Pancreas (tissue), 10 donors: ENCODE measurements at regions not wholly inside any gene's neighbourhood (a gene's known extent, or its start where the extent isn't known, plus 50 kb on each side); places are given as distances from the start of the nearest gene placed in this dataset.
A peak's percentile ranks its signal among the peaks of the same experiment; 100 is the strongest.

Source experiments
- ATAC-seq, 4 donors: fragments of 200-7000 bp; cut with Tn5 transposase; one replicate each; pipeline versions ENCODE4 v1.8.0 to v1.9.1; 2020; ENCODE audit warnings: mild to moderate bottlenecking in 4 of 4, moderate library complexity in 4 of 4
- DNase-seq, 6 donors: peaks; one replicate each; pipeline ENCODE4 v3.0.0-alpha.2; 2020
- FAIRE-seq: peaks from 2 replicates; lab custom pipeline; 2012; peaks lifted over from hg19 to GRCh38; lab: Jason Lieb, UNC
- H3K27ac ChIP-seq, 4 donors: fragments of 200-600 bp; sonication (generic); 1 replicate in 3 of 4; 2 replicates in 1 of 4; pipeline versions ENCODE4 v1.5.0 to v1.8.0; 2020
- H3K27me3 ChIP-seq, 4 donors: fragments of 200-600 bp; one replicate each; pipeline ENCODE4 v1.8.0; 2021
- H3K36me3 ChIP-seq, 3 donors: fragments of 200-600 bp; sonication (generic) in 1 of 3; one replicate each; pipeline versions ENCODE4 v1.5.0 to v1.8.0; 2020 to 2021
- H3K4me1 ChIP-seq, 3 donors: fragments of 200-600 bp; one replicate each; pipeline ENCODE4 v1.8.0; 2021
- H3K4me3 ChIP-seq, 4 donors: fragments of 200-600 bp; sonication (generic) in 2 of 4; one replicate each; pipeline versions ENCODE4 v1.5.0 to v1.8.0; 2020 to 2021
- H3K9me3 ChIP-seq, 4 donors: fragments of 200-600 bp; one replicate each; pipeline ENCODE4 v1.8.0; 2021
- CTCF ChIP-seq, 4 donors: fragments of 200-600 bp; sonication (generic) in 3 of 4; IDR thresholded peaks; one replicate each; pipeline versions ENCODE4 v1.5.0 to v1.8.0; 2021; ENCODE audit warnings: antibody characterized with exemption in 4 of 4
- WGBS, 2 donors: extraction: QIAGEN DNeasy Blood & Tissue Kit; methylation state at CpG; one replicate each; pipeline ENCODE4 v1.1.7; 2013; 5-methylcytosine and 5-hydroxymethylcytosine counted together
- intact Hi-C, 3 donors: fragments of 100-400 bp; cut with DNase I; formaldehyde crosslinking; loops; one replicate each; pipeline versions ENCODE4 v1.11.1 to v1.14.2; 2022
- donor health status: healthy with polysubstance abuse.
- donor health status: DM: no; HTN: no; CAD: no; lungs with moderate emphysema.
- donor health status: DM: no; HTN: no; CAD: no.
- donor health status: control.
- donor health status: control.
- donor health status: Bipolar disorder and iron deficiency.
- donor health status: DM: yes; HTN: yes; CAD: no.
- donor health status: DM: no; HTN: no; CAD: no.
- donor health status: DM: no; HTN: no; CAD: no.
- donor health status: DM: yes; HTN: yes; CAD: no.

GRCh38 chr6:9204171-9204570 is 768.8 kb upstream of the SLC35B3 start:
- ATAC-seq, result peak in 2 of 4 donors; percentile 60 to 78
- WGBS, 2 donors, result 13 to 31% methylated on average over 1 of the region's 1 CpG

GRCh38 chr6:9200712-9201111 is 765.4 kb upstream of the SLC35B3 start:
- Histone ChIP-seq H3K9me3 (no peaks in the 10 kb centered on the region), H3K4me3 (no peak overlapping the region), H3K36me3 (no peaks in the 10 kb centered on the region), H3K4me1 (no peaks in the 10 kb centered on the region), H3K27me3 (no peaks in the 10 kb centered on the region), H3K27ac (no peak overlapping the region)
- ATAC-seq, result no peak
- no peak for DNase-seq
- FAIRE-seq, result no peak
- intact Hi-C loops, result no loop called here
- no peak for TF ChIP-seq CTCF (IDR thresholded peaks at IDR 0.05)

More at GRCh38 chr6:9204171-9204570, 768.8 kb upstream of the SLC35B3 start:
- Histone ChIP-seq H3K36me3 (no peaks in the 10 kb centered on the region), H3K27me3 (no peaks in the 10 kb centered on the region), H3K4me1 (no peaks in the 10 kb centered on the region), H3K9me3 (no peaks in the 10 kb centered on the region), H3K4me3 (no peak overlapping the region), H3K27ac (no peak overlapping the region)
- TF ChIP-seq CTCF (IDR thresholded peaks at IDR 0.05), result no peak
- FAIRE-seq (no peak), DNase-seq (peak in 3 of 6 donors; percentile 11 to 43 (median 37))
- intact Hi-C loops, result no loop called here

- Histone ChIP-seq H3K4me3 (no peak overlapping the region), H3K27me3 (no peaks in the 10 kb centered on the region), H3K36me3 (no peaks in the 10 kb centered on the region), H3K27ac (no peak overlapping the region), H3K9me3 (no peaks in the 10 kb centered on the region), H3K4me1 (no peaks in the 10 kb centered on the region)
- TF ChIP-seq CTCF (IDR thresholded peaks at IDR 0.05), result no peak
- no peak for DNase-seq
- ATAC-seq, result no peak
- 50 to 72% methylated on average over 3 of the region's 3 CpGs for WGBS, 2 donors
- intact Hi-C loops, result no loop called here
- FAIRE-seq, result no peak
Observed at GRCh38 chr6:9197726-9198125, 762.4 kb upstream of the SLC35B3 start.

- intact Hi-C loops, result no loop called here
- H3K4me1 ChIP-seq, result no peaks in the 10 kb centered on the region
- H3K27me3 ChIP-seq, result no peaks in the 10 kb centered on the region
- FAIRE-seq (no peak), DNase-seq (no peak), ATAC-seq (no peak)
- no peak overlapping the region for H3K4me3 ChIP-seq
- H3K36me3 ChIP-seq, result no peaks in the 10 kb centered on the region
- TF ChIP-seq CTCF (IDR thresholded peaks at IDR 0.05), result no peak
- H3K9me3 ChIP-seq, result no peaks in the 10 kb centered on the region
- H3K27ac ChIP-seq, result no peak overlapping the region
- WGBS, 2 donors, result 37 to 56% methylated on average over 1 of the region's 1 CpG
Observed at GRCh38 chr6:9195322-9195721, 760.0 kb upstream of the SLC35B3 start.

- DNase-seq (no peak), FAIRE-seq (no peak), ATAC-seq (no peak)
- Histone ChIP-seq H3K4me1 (no peaks in the 10 kb centered on the region), H3K36me3 (no peaks in the 10 kb centered on the region), H3K9me3 (no peaks in the 10 kb centered on the region), H3K4me3 (no peak overlapping the region), H3K27me3 (no peaks in the 10 kb centered on the region), H3K27ac (no peak overlapping the region)
- WGBS, 2 donors, result 62 to 66% methylated on average over 4 of the region's 4 CpGs
- no peak for TF ChIP-seq CTCF (IDR thresholded peaks at IDR 0.05)
- intact Hi-C loops, result no loop called here
Observed at GRCh38 chr6:9192405-9192909, 757.1 kb upstream of the SLC35B3 start.
